ENCODE measurements at regions not wholly inside any gene's neighbourhood (a gene's known extent, or its start where the extent isn't known, plus 50 kb on each side); places are given as distances from the start of the nearest gene placed in this dataset.

- TF ChIP-seq CHD2 (IDR thresholded peaks at IDR 0.05; ENCODE audit: low read length, partially characterized antibody), result no peak
- no peak for TF ChIP-seq RXRA (IDR thresholded peaks at IDR 0.05; ENCODE audit: borderline replicate concordance, low read depth)
- no peak for TF ChIP-seq TAF1 (IDR thresholded peaks at IDR 0.05; ENCODE audit: borderline replicate concordance, low read depth, low read length)
Observed at GRCh38 chr5:3110371-3110770, 358.9 kb upstream of the IRX2 start (continued).

GRCh38 chr5:3107156-3107611, 355.7 kb upstream of the IRX2 start:
- H3K4me3 ChIP-seq (ENCODE audit: low read depth in 2 of 2, low read length in 1 of 2), result no peak overlapping the region
- H3K4me1 ChIP-seq (ENCODE audit: control insufficient read depth in 1 of 2, insufficient read depth in 2 of 2, low read depth in 1 of 2, low read length in 1 of 2), result no peaks in the 10 kb centered on the region
- H2AFZ ChIP-seq (ENCODE audit: low read depth), result no peak overlapping the region
- H3K9me3 ChIP-seq, result no peaks in the 10 kb centered on the region
- H3K27ac ChIP-seq (ENCODE audit: low read depth in 2 of 2, low read length in 1 of 2), result no peak overlapping the region
- no peaks in the 10 kb centered on the region for H4K20me1 ChIP-seq (ENCODE audit: insufficient read depth)
- WGBS (ENCODE audit: low lambda C conversion rate), result 6% methylated on average over 11 of the region's 12 CpGs
- ChIA-PET CTCF (no interaction called here), POLR2A (no interaction called here)
- H3K9me2 ChIP-seq, result no peaks in the 10 kb centered on the region
- H3K27me3 ChIP-seq (ENCODE audit: insufficient read depth), result peaks cover 28% of the 10 kb centered on the region
- H3K79me2 ChIP-seq (ENCODE audit: insufficient read depth), result no peaks in the 10 kb centered on the region
- no peaks in the 10 kb centered on the region for H3F3A ChIP-seq (replicated peaks; ENCODE audit: insufficient read depth)
- H3K4me2 ChIP-seq, result no peak overlapping the region
- TF ChIP-seq MEF2A (IDR thresholded peaks at IDR 0.05; ENCODE audit: borderline replicate concordance, low read depth) (no peak), TEAD4 (IDR thresholded peaks at IDR 0.05; ENCODE audit: borderline replicate concordance, insufficient read depth) (no peak), FOSL2 (IDR thresholded peaks at IDR 0.05; ENCODE audit: borderline replicate concordance, low read depth) (no peak), NRF1 (IDR thresholded peaks at IDR 0.05; ENCODE audit: low read depth, low read length) (no peak), TAF1 (IDR thresholded peaks at IDR 0.05; ENCODE audit: borderline replicate concordance, low read depth, low read length) (no peak), JUND (IDR thresholded peaks at IDR 0.05) (no peak), YY1 (IDR thresholded peaks at IDR 0.05; ENCODE audit: low read depth) (no peak), POLR2AphosphoS5 (IDR thresholded peaks at IDR 0.05; ENCODE audit: low read depth, low read length) (no peak), ELF1 (IDR thresholded peaks at IDR 0.05) (no peak), CHD2 (IDR thresholded peaks at IDR 0.05; ENCODE audit: low read length, partially characterized antibody) (no peak), NFIC (IDR thresholded peaks at IDR 0.05; ENCODE audit: borderline replicate concordance) (no peak), RXRA (IDR thresholded peaks at IDR 0.05; ENCODE audit: borderline replicate concordance, low read depth) (no peak), GATA2 (CRISPR knock-in tag; IDR thresholded peaks at IDR 0.05) (no peak), EP300 (IDR thresholded peaks at IDR 0.05; ENCODE audit: borderline replicate concordance in 1 of 2, low read depth in 1 of 2, low read length in 1 of 2) (no peak), RCOR1 (IDR thresholded peaks at IDR 0.05; ENCODE audit: low read length) (no peak)
- TF ChIP-seq, protein P1, sequence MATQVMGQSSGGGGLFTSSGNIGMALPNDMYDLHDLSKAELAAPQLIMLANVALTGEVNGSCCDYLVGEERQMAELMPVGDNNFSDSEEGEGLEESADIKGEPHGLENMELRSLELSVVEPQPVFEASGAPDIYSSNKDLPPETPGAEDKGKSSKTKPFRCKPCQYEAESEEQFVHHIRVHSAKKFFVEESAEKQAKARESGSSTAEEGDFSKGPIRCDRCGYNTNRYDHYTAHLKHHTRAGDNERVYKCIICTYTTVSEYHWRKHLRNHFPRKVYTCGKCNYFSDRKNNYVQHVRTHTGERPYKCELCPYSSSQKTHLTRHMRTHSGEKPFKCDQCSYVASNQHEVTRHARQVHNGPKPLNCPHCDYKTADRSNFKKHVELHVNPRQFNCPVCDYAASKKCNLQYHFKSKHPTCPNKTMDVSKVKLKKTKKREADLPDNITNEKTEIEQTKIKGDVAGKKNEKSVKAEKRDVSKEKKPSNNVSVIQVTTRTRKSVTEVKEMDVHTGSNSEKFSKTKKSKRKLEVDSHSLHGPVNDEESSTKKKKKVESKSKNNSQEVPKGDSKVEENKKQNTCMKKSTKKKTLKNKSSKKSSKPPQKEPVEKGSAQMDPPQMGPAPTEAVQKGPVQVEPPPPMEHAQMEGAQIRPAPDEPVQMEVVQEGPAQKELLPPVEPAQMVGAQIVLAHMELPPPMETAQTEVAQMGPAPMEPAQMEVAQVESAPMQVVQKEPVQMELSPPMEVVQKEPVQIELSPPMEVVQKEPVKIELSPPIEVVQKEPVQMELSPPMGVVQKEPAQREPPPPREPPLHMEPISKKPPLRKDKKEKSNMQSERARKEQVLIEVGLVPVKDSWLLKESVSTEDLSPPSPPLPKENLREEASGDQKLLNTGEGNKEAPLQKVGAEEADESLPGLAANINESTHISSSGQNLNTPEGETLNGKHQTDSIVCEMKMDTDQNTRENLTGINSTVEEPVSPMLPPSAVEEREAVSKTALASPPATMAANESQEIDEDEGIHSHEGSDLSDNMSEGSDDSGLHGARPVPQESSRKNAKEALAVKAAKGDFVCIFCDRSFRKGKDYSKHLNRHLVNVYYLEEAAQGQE (IDR thresholded peaks at IDR 0.05; ENCODE audit: low read depth, low read length), result no peak
- TF ChIP-seq, protein P2, sequence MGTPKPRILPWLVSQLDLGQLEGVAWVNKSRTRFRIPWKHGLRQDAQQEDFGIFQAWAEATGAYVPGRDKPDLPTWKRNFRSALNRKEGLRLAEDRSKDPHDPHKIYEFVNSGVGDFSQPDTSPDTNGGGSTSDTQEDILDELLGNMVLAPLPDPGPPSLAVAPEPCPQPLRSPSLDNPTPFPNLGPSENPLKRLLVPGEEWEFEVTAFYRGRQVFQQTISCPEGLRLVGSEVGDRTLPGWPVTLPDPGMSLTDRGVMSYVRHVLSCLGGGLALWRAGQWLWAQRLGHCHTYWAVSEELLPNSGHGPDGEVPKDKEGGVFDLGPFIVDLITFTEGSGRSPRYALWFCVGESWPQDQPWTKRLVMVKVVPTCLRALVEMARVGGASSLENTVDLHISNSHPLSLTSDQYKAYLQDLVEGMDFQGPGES (IDR thresholded peaks at IDR 0.05; ENCODE audit: low read depth, low read length), result no peak
- TF ChIP-seq, protein P3, sequence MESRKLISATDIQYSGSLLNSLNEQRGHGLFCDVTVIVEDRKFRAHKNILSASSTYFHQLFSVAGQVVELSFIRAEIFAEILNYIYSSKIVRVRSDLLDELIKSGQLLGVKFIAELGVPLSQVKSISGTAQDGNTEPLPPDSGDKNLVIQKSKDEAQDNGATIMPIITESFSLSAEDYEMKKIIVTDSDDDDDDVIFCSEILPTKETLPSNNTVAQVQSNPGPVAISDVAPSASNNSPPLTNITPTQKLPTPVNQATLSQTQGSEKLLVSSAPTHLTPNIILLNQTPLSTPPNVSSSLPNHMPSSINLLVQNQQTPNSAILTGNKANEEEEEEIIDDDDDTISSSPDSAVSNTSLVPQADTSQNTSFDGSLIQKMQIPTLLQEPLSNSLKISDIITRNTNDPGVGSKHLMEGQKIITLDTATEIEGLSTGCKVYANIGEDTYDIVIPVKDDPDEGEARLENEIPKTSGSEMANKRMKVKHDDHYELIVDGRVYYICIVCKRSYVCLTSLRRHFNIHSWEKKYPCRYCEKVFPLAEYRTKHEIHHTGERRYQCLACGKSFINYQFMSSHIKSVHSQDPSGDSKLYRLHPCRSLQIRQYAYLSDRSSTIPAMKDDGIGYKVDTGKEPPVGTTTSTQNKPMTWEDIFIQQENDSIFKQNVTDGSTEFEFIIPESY (IDR thresholded peaks at IDR 0.05; ENCODE audit: borderline replicate concordance, low read depth), result no peak
- TF ChIP-seq, protein P4, sequence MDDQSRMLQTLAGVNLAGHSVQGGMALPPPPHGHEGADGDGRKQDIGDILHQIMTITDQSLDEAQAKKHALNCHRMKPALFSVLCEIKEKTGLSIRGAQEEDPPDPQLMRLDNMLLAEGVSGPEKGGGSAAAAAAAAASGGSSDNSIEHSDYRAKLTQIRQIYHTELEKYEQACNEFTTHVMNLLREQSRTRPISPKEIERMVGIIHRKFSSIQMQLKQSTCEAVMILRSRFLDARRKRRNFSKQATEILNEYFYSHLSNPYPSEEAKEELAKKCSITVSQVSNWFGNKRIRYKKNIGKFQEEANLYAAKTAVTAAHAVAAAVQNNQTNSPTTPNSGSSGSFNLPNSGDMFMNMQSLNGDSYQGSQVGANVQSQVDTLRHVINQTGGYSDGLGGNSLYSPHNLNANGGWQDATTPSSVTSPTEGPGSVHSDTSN (IDR thresholded peaks at IDR 0.05), result no peak
- no peak for DNase-seq
- H3K36me3 ChIP-seq (replicated peaks in 1 of 2; ENCODE audit: control insufficient read depth in 1 of 2, insufficient read depth in 2 of 2, low read length in 1 of 2), result no peaks in the 10 kb centered on the region
- no peak overlapping the region for H3K9ac ChIP-seq
